GM21360 (cell line): ENCODE measurements at regions not wholly inside any gene's neighbourhood (a gene's known extent, or its start where the extent isn't known, plus 50 kb on each side); places are given as distances from the start of the nearest gene placed in this dataset.
A peak's percentile ranks its signal among the peaks of the same experiment; 100 is the strongest.
"Not testable (repeated sequence)": the region's sequence is repeated elsewhere in the genome, so short reads cannot be mapped to it uniquely, and the experiment has no call there.

Experiments
- ATAC-seq: cut with Tn5 transposase; IDR thresholded peaks from one replicate; pipeline ENCODE4 v1.9.1; 2021; ENCODE audit warnings: mild to moderate bottlenecking, moderate library complexity; ENCODE audit not compliant: unreplicated experiment

GRCh38 chr6:115131709-115132490 lies 789.1 kb upstream of the HS3ST5 start:
- no peak for ATAC-seq

- not testable (repeated sequence) for ATAC-seq
Observed at GRCh38 chr6:115121513-115121912, 778.7 kb upstream of the HS3ST5 start.

- ATAC-seq: no peak
Observed at GRCh38 chr6:115120391-115120790, 777.6 kb upstream of the HS3ST5 start.

GRCh38 chr6:115091461-115091860 lies 748.6 kb upstream of the HS3ST5 start:
- no peak for ATAC-seq

GRCh38 chr6:115078555-115078954 lies 735.7 kb upstream of the HS3ST5 start:
- ATAC-seq: no peak

- no peak for ATAC-seq
Observed at GRCh38 chr6:115071962-115072361, 729.1 kb upstream of the HS3ST5 start.

GRCh38 chr6:115067690-115068447 lies 725.0 kb upstream of the HS3ST5 start:
- no peak for ATAC-seq

GRCh38 chr6:115064680-115065079 lies 721.9 kb upstream of the HS3ST5 start:
- no peak for ATAC-seq

- no peak for ATAC-seq
Observed at GRCh38 chr6:115060581-115060980, 717.8 kb upstream of the HS3ST5 start.

- ATAC-seq: peak; percentile 72
Observed at GRCh38 chr6:115058414-115059211, 715.8 kb upstream of the HS3ST5 start.

GRCh38 chr6:115055579-115055978 lies 712.8 kb upstream of the HS3ST5 start:
- ATAC-seq: no peak

GRCh38 chr6:115054242-115054641 lies 711.4 kb upstream of the HS3ST5 start:
- not testable (repeated sequence) for ATAC-seq

- no peak for ATAC-seq
Observed at GRCh38 chr6:115053169-115053860, 710.5 kb upstream of the HS3ST5 start.

- ATAC-seq: no peak
Observed at GRCh38 chr6:115016593-115016992, 673.8 kb upstream of the HS3ST5 start.

GRCh38 chr6:115004982-115005381 lies 662.2 kb upstream of the HS3ST5 start:
- ATAC-seq: no peak

GRCh38 chr6:115004204-115004603 lies 661.4 kb upstream of the HS3ST5 start:
- ATAC-seq: no peak

- no peak for ATAC-seq
Observed at GRCh38 chr6:115001731-115002350, 659.0 kb upstream of the HS3ST5 start.

GRCh38 chr6:115000736-115001135 lies 657.9 kb upstream of the HS3ST5 start:
- ATAC-seq: no peak

GRCh38 chr6:114998492-114998891 lies 655.7 kb upstream of the HS3ST5 start:
- no peak for ATAC-seq

GRCh38 chr6:114997813-114998292 lies 655.0 kb upstream of the HS3ST5 start:
- ATAC-seq: peak; percentile 87
